Upper lobe of right lung (tissue), 1 donor: ENCODE measurements at regions not wholly inside any gene's neighbourhood (a gene's known extent, or its start where the extent isn't known, plus 50 kb on each side); places are given as distances from the start of the nearest gene placed in this dataset.

Experiments
- ATAC-seq: fragments of 200-7000 bp; cut with Tn5 transposase; one replicate; pipeline ENCODE4 v1.9.1; 2020; ENCODE audit warnings: mild to moderate bottlenecking, moderate library complexity
- DNase-seq: peaks from one replicate; pipeline ENCODE4 v3.0.0-alpha.2; 2020
- H3K27ac ChIP-seq: fragments of 200-600 bp; one replicate; pipeline ENCODE4 v1.8.0; 2022
- H3K27me3 ChIP-seq: fragments of 200-600 bp; one replicate; pipeline ENCODE4 v1.8.0; 2022; ENCODE audit warnings: mild to moderate bottlenecking
- H3K36me3 ChIP-seq: fragments of 200-600 bp; one replicate; pipeline ENCODE4 v1.8.0; 2022
- H3K4me1 ChIP-seq: fragments of 200-600 bp; one replicate; pipeline ENCODE4 v1.8.0; 2022
- H3K4me3 ChIP-seq: fragments of 200-600 bp; one replicate; pipeline ENCODE4 v1.8.0; 2022; ENCODE audit warnings: mild to moderate bottlenecking
- H3K9me3 ChIP-seq: fragments of 200-600 bp; one replicate; pipeline ENCODE4 v1.8.0; 2022
- CTCF ChIP-seq: fragments of 200-600 bp; IDR thresholded peaks from one replicate; pipeline ENCODE4 v1.8.0; 2022; ENCODE audit warnings: antibody characterized with exemption
- intact Hi-C: fragments of 100-400 bp; cut with DNase I; formaldehyde crosslinking; loops from one replicate; pipeline ENCODE4 v1.11.0; 2022
- donor health status: DM: no; HTN: yes; CAD: no; lungs with severe emphysema.

GRCh38 chr13:100838387-100838786 lies 163.8 kb upstream of the TMTC4 start:
- DNase-seq: no peak
- intact Hi-C loops: no loop called here
- H3K36me3 ChIP-seq: no peaks in the 10 kb centered on the region
- H3K27ac ChIP-seq: no peak overlapping the region
- no peaks in the 10 kb centered on the region for H3K4me1 ChIP-seq
- no peak for ATAC-seq
- no peak overlapping the region for H3K4me3 ChIP-seq
- TF ChIP-seq CTCF: no peak
- no peaks in the 10 kb centered on the region for H3K9me3 ChIP-seq
- no peaks in the 10 kb centered on the region for H3K27me3 ChIP-seq

GRCh38 chr13:100837631-100838030 lies 163.0 kb upstream of the TMTC4 start:
- Histone ChIP-seq H3K4me3 (no peak overlapping the region), H3K9me3 (no peaks in the 10 kb centered on the region), H3K36me3 (no peaks in the 10 kb centered on the region), H3K27ac (no peak overlapping the region), H3K27me3 (no peaks in the 10 kb centered on the region), H3K4me1 (no peaks in the 10 kb centered on the region)
- ATAC-seq: no peak
- intact Hi-C loops: no loop called here
- no peak for DNase-seq
- TF ChIP-seq CTCF: no peak

DNA sequence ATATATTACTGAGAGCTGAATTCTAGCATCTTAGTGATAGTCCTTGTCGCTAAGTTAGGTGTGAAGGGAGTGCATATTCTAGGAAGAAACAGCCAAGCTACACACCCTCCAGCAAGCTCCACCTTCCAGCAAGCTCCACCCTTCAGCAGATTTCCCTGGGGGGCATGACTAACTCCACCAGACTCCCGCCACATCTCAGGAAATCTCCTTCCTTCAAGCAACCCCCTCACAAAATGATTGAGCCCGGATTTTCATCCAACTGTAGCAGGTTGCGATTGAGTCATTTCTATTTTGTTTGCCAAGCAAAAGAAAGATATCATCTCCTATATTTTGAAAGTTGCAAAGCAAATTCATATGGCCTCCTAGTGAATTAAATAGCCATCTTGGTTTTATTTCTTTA lies 162.1 kb upstream of the TMTC4 start:
- no peak for TF ChIP-seq CTCF
- no peaks in the 10 kb centered on the region for H3K27me3 ChIP-seq
- no peak overlapping the region for H3K4me3 ChIP-seq
- intact Hi-C loops: no loop called here
- DNase-seq: no peak
- no peak for ATAC-seq
- no peaks in the 10 kb centered on the region for H3K4me1 ChIP-seq
- no peaks in the 10 kb centered on the region for H3K36me3 ChIP-seq
- no peaks in the 10 kb centered on the region for H3K9me3 ChIP-seq
- H3K27ac ChIP-seq: no peak overlapping the region

DNA sequence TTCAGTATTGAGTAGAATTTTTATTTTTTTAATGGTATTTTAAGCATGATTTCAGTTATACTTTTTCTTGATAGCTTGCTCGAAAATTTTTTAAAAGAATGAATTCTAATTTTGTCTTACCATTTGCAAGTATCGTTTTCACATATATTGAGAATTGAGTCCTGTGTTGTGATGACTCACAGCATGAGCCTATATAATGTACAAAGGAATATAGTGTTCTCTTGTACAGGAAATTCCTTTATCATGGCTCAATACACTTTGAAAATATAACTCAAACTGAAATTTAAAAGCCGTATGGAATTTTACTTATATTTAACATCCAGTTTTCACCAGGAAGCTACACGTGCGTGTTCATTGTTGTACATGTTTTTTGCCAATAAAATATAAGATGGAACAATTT lies 161.1 kb upstream of the TMTC4 start:
- Histone ChIP-seq H3K36me3 (no peaks in the 10 kb centered on the region), H3K4me3 (no peak overlapping the region), H3K27me3 (no peaks in the 10 kb centered on the region), H3K9me3 (no peaks in the 10 kb centered on the region), H3K4me1 (no peaks in the 10 kb centered on the region), H3K27ac (no peak overlapping the region)
- TF ChIP-seq CTCF: no peak
- intact Hi-C loops: no loop called here
- DNase-seq (no peak), ATAC-seq (no peak)

DNA sequence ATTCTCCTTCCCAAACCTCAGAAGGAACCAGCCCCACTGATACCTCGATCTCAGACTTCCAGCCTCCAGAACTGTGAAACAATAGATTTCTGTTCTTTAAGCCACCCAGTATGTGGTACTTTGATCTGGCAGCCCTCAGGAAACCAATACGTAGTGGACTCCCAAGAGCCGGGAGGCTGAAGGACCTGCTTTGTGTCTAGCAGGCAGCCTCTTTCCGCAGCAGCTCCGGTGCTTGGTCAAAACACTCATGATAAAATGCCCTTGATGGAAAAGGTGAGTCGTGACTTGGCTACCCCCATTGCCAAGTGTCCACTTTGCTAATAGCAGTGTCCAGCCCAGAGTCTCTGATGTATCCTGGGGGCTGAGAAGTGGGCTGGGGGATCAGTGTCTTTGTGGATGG lies 158.8 kb upstream of the TMTC4 start:
- Histone ChIP-seq H3K27me3 (no peaks in the 10 kb centered on the region), H3K27ac (no peak overlapping the region), H3K36me3 (no peaks in the 10 kb centered on the region), H3K4me1 (no peaks in the 10 kb centered on the region), H3K4me3 (no peak overlapping the region), H3K9me3 (no peaks in the 10 kb centered on the region)
- ATAC-seq: no peak
- no peak for TF ChIP-seq CTCF
- DNase-seq: no peak
- intact Hi-C loops: no loop called here

DNA sequence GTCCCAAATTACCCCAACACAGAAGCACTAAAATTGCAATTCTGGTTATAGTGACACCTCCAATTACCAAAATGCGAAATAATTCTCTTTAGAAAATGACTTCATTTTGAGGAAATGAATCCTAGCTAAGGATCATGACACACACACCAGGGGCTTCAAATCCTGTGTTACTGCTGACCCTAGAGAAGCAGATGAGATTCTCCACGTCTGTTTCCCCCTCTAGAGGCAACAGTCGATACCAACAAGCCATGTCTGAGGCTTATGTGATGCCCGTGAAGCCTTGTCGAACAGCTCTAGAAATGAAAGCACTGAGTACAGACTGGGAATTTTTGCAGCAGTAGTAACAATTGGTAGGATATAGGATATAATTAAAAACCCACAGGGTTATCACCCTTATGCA lies 153.6 kb upstream of the TMTC4 start:
- no peak for TF ChIP-seq CTCF
- H3K27me3 ChIP-seq: no peaks in the 10 kb centered on the region
- no peak overlapping the region for H3K27ac ChIP-seq
- DNase-seq (no peak), ATAC-seq (no peak)
- intact Hi-C loops: no loop called here
- H3K4me1 ChIP-seq: no peaks in the 10 kb centered on the region
- H3K36me3 ChIP-seq: no peaks in the 10 kb centered on the region
- no peak overlapping the region for H3K4me3 ChIP-seq
- no peaks in the 10 kb centered on the region for H3K9me3 ChIP-seq
